HAP-1 (cell line): ENCODE measurements at regions not wholly inside any gene's neighbourhood (a gene's known extent, or its start where the extent isn't known, plus 50 kb on each side); places are given as distances from the start of the nearest gene placed in this dataset.

Experiments used
- DNase-seq, 2 experiments: peaks; one replicate each; pipeline ENCODE4 v3.0.0-alpha.2; 2016 to 2020; ENCODE audit warnings: low spot score in 2 of 2
- H3K27me3 ChIP-seq: fragments of 250-450 bp; sonication (Bioruptor Pico); 2 replicates; pipeline ENCODE4 v1.5.1; 2020; ENCODE audit warnings: low read depth, mild to moderate bottlenecking, moderate library complexity
- H3K36me3 ChIP-seq: fragments of 250-450 bp; sonication (Bioruptor Pico); replicated peaks from 2 replicates; pipeline ENCODE4 v1.5.1; 2020; ENCODE audit warnings: mild to moderate bottlenecking
- H3K4me1 ChIP-seq: fragments of 250-450 bp; sonication (Bioruptor Pico); 2 replicates; pipeline ENCODE4 v1.5.1; 2020; ENCODE audit warnings: mild to moderate bottlenecking
- H3K4me3 ChIP-seq: fragments of 250-450 bp; sonication (Bioruptor Pico); 2 replicates; pipeline ENCODE4 v1.5.1; 2020; ENCODE audit warnings: mild to moderate bottlenecking, moderate library complexity
- H3K9me3 ChIP-seq: fragments of 250-450 bp; sonication (Bioruptor Pico); 2 replicates; pipeline ENCODE4 v1.5.1; 2020; ENCODE audit warnings: mild to moderate bottlenecking, moderate library complexity
- in situ Hi-C: fragments of 300-500 bp; cut with MboI; formaldehyde crosslinking; loops from 3 replicates; pipeline ENCODE4 v1.14.3; 2020; ENCODE audit warnings: low sequenced_read_pairs, inconsistent platforms, mixed read lengths

- no peaks in the 10 kb centered on the region for H3K9me3 ChIP-seq
- no peak overlapping the region for H3K4me3 ChIP-seq
- no peaks in the 10 kb centered on the region for H3K36me3 ChIP-seq
- no peak for DNase-seq
- in situ Hi-C loops, result no loop called here
- H3K4me1 ChIP-seq, result no peaks in the 10 kb centered on the region
- no peaks in the 10 kb centered on the region for H3K27me3 ChIP-seq
These were observed 499.7 kb upstream of the KLHL29 start for GRCh38 chr2:22885245-22885644.

DNA sequence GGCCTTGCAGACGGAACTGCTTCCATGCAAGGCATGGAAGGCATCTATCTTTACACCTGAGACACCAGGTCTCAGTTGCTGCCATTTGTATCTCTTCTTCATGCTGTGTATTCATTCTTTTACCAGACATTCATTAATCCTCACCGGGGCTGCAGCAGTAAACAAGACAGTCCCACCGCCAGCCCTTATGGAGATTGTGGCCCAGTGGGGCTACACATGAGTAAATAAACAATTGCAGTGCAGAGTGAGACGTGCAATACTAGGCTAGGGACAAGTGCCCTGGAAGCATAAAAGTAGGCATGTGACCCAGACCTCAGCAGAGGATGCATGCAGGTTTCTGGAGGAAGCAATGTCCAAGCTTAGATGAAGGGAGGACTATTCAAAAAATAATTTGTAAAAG, 497.6 kb upstream of the KLHL29 start:
- Histone ChIP-seq H3K9me3 (no peaks in the 10 kb centered on the region), H3K4me1 (no peaks in the 10 kb centered on the region), H3K4me3 (no peak overlapping the region), H3K27me3 (no peaks in the 10 kb centered on the region), H3K36me3 (no peaks in the 10 kb centered on the region)
- DNase-seq, result no peak
- in situ Hi-C loops, result no loop called here

DNA sequence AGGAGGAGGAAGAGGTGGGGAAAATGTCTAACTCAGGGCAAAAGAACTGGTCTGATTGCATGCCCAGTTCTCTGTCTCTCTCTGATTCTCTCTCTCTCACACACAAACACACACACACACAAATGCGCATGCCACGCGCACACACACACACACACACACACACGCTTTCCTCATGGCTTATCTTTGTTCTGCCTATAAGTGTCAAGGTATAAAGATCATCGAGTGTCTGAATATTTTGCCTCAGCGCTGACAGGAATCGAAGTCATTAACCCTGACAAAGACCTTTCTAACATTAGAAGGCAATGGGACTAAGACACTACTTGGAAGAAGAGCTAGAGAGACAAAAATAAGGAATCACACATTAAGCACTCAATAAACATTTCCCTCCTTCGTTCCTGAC, 497.1 kb upstream of the KLHL29 start:
- in situ Hi-C loops, result no loop called here
- Histone ChIP-seq H3K36me3 (no peaks in the 10 kb centered on the region), H3K4me3 (no peak overlapping the region)

GRCh38 chr2:22890132-22890531, 494.8 kb upstream of the KLHL29 start:
- Histone ChIP-seq H3K4me1 (no peaks in the 10 kb centered on the region), H3K4me3 (no peak overlapping the region), H3K27me3 (no peaks in the 10 kb centered on the region), H3K9me3 (no peaks in the 10 kb centered on the region), H3K36me3 (no peaks in the 10 kb centered on the region)
- no peak for DNase-seq
- in situ Hi-C loops, result no loop called here

More for the DNA sequence above, 497.1 kb upstream of the KLHL29 start:
- DNase-seq, result no peak
- Histone ChIP-seq H3K9me3 (no peaks in the 10 kb centered on the region), H3K4me1 (no peaks in the 10 kb centered on the region), H3K27me3 (no peaks in the 10 kb centered on the region)

GRCh38 chr2:22893761-22894517, 491.0 kb upstream of the KLHL29 start:
- Histone ChIP-seq H3K9me3 (no peaks in the 10 kb centered on the region), H3K36me3 (no peaks in the 10 kb centered on the region), H3K4me3 (no peak overlapping the region), H3K4me1 (no peaks in the 10 kb centered on the region), H3K27me3 (no peaks in the 10 kb centered on the region)
- in situ Hi-C loops, result no loop called here
- DNase-seq, result no peak

DNA sequence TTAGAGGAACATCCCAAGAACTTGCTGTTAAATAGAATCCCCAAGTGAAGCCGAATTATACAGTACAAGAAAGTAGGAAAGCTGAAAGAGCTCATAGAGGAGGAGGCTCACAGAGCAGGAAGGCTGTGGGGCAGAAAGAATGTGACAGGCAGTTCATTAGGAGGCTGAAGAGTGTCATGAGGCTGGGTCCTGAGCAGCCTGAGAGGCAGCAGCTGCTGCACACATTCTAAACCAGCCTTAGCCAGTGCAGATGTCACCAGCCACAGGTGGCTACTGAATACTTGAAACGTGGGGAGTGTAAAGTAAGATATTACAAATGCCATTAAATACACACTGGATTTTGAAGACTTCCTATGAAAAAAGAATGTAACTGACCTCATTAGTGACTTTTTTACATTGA, 490.2 kb upstream of the KLHL29 start:
- in situ Hi-C loops, result no loop called here
- no peak for DNase-seq
- Histone ChIP-seq H3K36me3 (no peaks in the 10 kb centered on the region), H3K4me1 (no peaks in the 10 kb centered on the region), H3K4me3 (no peak overlapping the region), H3K27me3 (no peaks in the 10 kb centered on the region), H3K9me3 (no peaks in the 10 kb centered on the region)

- in situ Hi-C loops, result no loop called here
- Histone ChIP-seq H3K4me1 (no peaks in the 10 kb centered on the region), H3K27me3 (no peaks in the 10 kb centered on the region), H3K36me3 (no peaks in the 10 kb centered on the region), H3K9me3 (no peaks in the 10 kb centered on the region), H3K4me3 (no peak overlapping the region)
- DNase-seq, result no peak
These were observed 487.6 kb upstream of the KLHL29 start for GRCh38 chr2:22897428-22897827.

DNA sequence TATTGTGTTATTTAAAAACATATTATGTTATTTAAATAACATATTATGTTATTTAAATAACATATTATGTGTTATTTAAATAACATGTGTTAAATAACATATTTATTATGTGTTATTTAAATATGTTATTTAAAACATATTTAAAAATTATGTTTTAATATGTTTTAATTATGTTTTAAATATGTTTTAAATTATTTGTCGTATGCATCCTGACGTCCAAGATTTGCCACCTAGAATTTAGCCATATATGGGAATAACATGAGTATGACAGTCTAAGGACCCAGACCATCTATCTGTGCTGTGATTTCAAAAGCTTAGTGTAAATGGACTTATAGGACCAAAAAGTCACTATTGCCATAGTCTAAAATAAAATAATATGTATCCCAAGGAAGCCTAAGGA, 484.3 kb upstream of the KLHL29 start:
- no peak overlapping the region for H3K4me3 ChIP-seq
- in situ Hi-C loops, result no loop called here
- DNase-seq, result no peak
- no peaks in the 10 kb centered on the region for H3K27me3 ChIP-seq
- H3K9me3 ChIP-seq, result no peaks in the 10 kb centered on the region
- no peaks in the 10 kb centered on the region for H3K4me1 ChIP-seq
- no peaks in the 10 kb centered on the region for H3K36me3 ChIP-seq

DNA sequence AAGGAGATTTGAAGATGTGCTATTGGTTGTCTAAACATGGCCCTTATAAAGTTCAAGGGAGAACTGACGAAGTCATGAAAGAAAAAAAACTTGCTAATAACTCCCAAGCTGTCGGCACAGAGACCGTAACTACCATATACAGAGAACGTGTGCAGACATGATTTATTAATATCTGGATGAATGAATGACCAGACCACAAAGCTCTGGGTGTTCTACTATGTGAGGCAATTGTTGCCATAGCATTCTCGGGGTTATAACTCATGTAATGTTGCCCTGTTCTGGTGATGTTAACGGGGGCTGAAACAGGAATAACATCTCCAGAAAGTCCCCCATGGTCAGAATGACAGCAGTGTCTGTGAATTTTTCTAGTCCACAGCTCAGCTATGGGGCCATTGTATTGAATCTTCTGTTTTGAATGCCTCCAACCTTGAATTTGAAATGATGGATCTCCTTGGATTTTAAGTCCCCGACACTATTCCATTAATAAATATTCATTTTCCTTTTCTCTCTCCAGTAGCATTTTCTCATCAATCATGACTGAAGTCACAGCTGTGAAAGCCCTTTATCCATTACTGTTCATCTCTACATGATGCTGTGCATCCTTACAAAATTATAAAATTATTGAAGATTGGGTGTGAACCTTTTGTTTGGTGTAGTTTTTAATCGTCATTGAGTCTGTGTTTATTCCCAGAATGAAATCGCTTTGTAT, 483.4 kb upstream of the KLHL29 start:
- Histone ChIP-seq H3K4me1 (no peaks in the 10 kb centered on the region), H3K27me3 (no peaks in the 10 kb centered on the region), H3K9me3 (no peaks in the 10 kb centered on the region), H3K4me3 (no peak overlapping the region), H3K36me3 (no peaks in the 10 kb centered on the region)
- in situ Hi-C loops, result no loop called here
- DNase-seq, result no peak

DNA sequence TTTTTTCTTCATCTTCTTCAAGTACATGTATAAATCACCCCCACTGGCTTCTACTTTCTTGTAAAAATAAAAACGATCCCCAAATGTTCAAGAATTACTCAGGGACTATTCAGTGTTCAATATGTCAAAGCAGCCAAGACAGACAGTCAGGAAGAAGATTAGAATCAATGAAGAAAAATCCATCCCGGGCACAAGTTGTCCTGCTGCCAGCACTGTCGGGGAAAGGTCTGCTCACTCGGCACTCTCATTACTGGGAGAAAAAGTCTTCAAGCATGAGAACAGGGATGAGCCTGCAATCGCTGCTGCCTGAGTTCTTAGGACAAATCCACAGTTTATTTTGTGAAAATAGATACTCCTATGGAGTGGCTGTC, 482.8 kb upstream of the KLHL29 start:
- Histone ChIP-seq H3K4me1 (no peaks in the 10 kb centered on the region), H3K27me3 (no peaks in the 10 kb centered on the region)
- in situ Hi-C loops, result no loop called here

DNA sequence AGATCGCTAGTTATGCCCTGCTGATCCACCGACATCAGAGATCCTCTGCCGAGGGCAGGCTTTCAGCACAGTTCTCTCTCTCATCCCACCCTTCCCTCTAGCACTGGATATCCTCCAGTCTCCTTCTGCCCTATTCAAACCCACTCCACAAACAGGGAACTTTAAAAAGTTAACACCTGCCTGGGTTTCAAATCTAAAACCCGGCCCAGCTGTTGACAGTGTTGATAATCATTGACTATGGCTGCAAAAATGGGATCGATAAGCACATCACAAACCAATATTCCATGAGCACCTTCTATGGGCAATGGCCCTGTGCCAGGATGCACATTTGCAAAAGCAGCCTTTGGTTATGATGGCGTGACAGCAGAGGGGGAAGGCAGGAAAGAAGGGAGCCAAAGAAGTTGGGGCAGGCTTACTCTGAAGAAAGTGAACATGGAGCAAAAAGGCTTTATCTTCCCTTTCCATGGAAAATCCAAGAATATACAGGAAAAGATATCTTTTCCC, 482.3 kb upstream of the KLHL29 start:
- in situ Hi-C loops, result no loop called here
- H3K36me3 ChIP-seq, result no peaks in the 10 kb centered on the region
- no peaks in the 10 kb centered on the region for H3K27me3 ChIP-seq
- no peak overlapping the region for H3K4me3 ChIP-seq
- no peaks in the 10 kb centered on the region for H3K9me3 ChIP-seq
- DNase-seq, result no peak
- no peaks in the 10 kb centered on the region for H3K4me1 ChIP-seq

More for the DNA sequence above, 482.8 kb upstream of the KLHL29 start:
- H3K36me3 ChIP-seq, result no peaks in the 10 kb centered on the region
- H3K4me3 ChIP-seq, result no peak overlapping the region
- H3K9me3 ChIP-seq, result no peaks in the 10 kb centered on the region
- DNase-seq, result no peak

- no peaks in the 10 kb centered on the region for H3K9me3 ChIP-seq
- no peaks in the 10 kb centered on the region for H3K27me3 ChIP-seq
- in situ Hi-C loops, result no loop called here
- H3K4me1 ChIP-seq, result no peaks in the 10 kb centered on the region
- no peak for DNase-seq
- no peaks in the 10 kb centered on the region for H3K36me3 ChIP-seq
- no peak overlapping the region for H3K4me3 ChIP-seq
These were observed 481.4 kb upstream of the KLHL29 start for GRCh38 chr2:22903616-22904015.

DNA sequence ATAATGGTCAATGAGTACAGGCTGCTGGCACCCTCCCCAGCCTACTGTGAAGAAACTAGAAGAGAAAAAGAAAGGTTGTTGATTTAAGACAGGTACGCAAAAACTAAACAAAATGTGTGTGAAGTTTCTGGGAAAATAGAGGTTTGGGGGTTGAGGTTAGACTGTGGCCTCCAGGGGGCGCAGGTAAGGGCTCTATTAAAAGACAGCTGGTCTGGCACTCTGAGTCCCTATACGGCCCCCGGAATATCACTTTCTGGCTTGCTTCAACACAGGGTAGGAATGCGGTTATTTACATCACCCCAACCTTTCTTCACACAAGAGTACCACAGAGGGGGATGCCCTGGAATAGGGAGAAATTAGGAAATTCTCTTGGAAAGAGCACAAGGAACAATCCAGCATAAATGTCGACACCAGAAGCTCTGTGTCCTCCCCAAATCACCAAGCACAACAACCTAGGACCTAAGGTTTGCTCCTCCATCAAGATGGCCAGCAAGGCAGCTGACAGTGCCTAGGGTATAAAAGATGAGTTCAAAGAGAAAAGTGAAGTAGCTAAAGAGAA, 480.8 kb upstream of the KLHL29 start:
- Histone ChIP-seq H3K9me3 (no peaks in the 10 kb centered on the region), H3K27me3 (no peaks in the 10 kb centered on the region), H3K36me3 (no peaks in the 10 kb centered on the region), H3K4me3 (no peak overlapping the region), H3K4me1 (no peaks in the 10 kb centered on the region)
- peak in 1 of 2 experiments; percentile 72 for DNase-seq
- in situ Hi-C loops, result no loop called here

GRCh38 chr2:22907330-22907729, 477.6 kb upstream of the KLHL29 start:
- Histone ChIP-seq H3K9me3 (no peaks in the 10 kb centered on the region), H3K4me1 (no peaks in the 10 kb centered on the region), H3K4me3 (no peak overlapping the region), H3K27me3 (no peaks in the 10 kb centered on the region), H3K36me3 (no peaks in the 10 kb centered on the region)
- no peak for DNase-seq
- in situ Hi-C loops, result no loop called here
